Neural cell (in vitro differentiated cells): ENCODE measurements at regions not wholly inside any gene's neighbourhood (a gene's known extent, or its start where the extent isn't known, plus 50 kb on each side); places are given as distances from the start of the nearest gene placed in this dataset.

ENCODE experiments used
- H2AFZ ChIP-seq: fragments of 200-600, 300-800 bp; sonication (generic), shearing (Covaris generic); 2 replicates; pipeline ENCODE4 v1.6.0; 2014; ENCODE audit warnings: low read depth, mild to moderate bottlenecking, antibody characterized with exemption, low read length, moderate library complexity
- H3F3A ChIP-seq: fragments of 200-600 bp; shearing (Covaris generic); 2 replicates; pipeline ENCODE4 v1.6.1; 2016; ENCODE audit warnings: mild to moderate bottlenecking, moderate library complexity, mixed read lengths, antibody characterized with exemption, low read length; ENCODE audit not compliant: insufficient read depth, poor library complexity, severe bottlenecking
- H3K27ac ChIP-seq: fragments of 200-600, 300-800 bp; sonication (generic), shearing (Covaris generic); 2 replicates; pipeline ENCODE4 v1.5.1; 2014; ENCODE audit warnings: mild to moderate bottlenecking, low read length, moderate library complexity
- H3K27me3 ChIP-seq: fragments of 300-800, 200-600 bp; sonication (generic), shearing (Covaris generic); 2 replicates; pipeline ENCODE4 v1.6.0; 2014; ENCODE audit warnings: mild to moderate bottlenecking, low read depth, low read length, moderate library complexity; ENCODE audit not compliant: insufficient read depth
- H3K36me3 ChIP-seq: fragments of 300-800, 200-600 bp; sonication (generic), shearing (Covaris generic); 2 replicates; pipeline ENCODE4 v1.5.1; 2014; ENCODE audit warnings: mild to moderate bottlenecking, antibody characterized with exemption, low read length, moderate library complexity; ENCODE audit not compliant: insufficient read depth
- H3K4me2 ChIP-seq: fragments of 300-800, 200-600 bp; sonication (generic), shearing (Covaris generic); 2 replicates; pipeline ENCODE4 v1.6.0; 2014; ENCODE audit warnings: mild to moderate bottlenecking, low read length
- H3K4me3 ChIP-seq: fragments of 300-800, 200-600 bp; sonication (generic), shearing (Covaris generic); 2 replicates; pipeline ENCODE4 v1.5.1; 2014; ENCODE audit warnings: mild to moderate bottlenecking, low read length, moderate library complexity
- H3K79me2 ChIP-seq: fragments of 200-600 bp; shearing (Covaris generic); replicated peaks from 2 replicates; pipeline ENCODE4 v1.6.0; 2014; ENCODE audit warnings: mild to moderate bottlenecking, low read length, moderate library complexity; ENCODE audit not compliant: insufficient read depth
- H3K9ac ChIP-seq: fragments of 300-800, 200-600 bp; sonication (generic), shearing (Covaris generic); 2 replicates; pipeline ENCODE4 v1.6.1; 2016; ENCODE audit warnings: mild to moderate bottlenecking, low read length, mixed read lengths
- H3K9me2 ChIP-seq: fragments of 200-600 bp; shearing (Covaris generic); 2 replicates; pipeline ENCODE4 v1.6.1; 2016; ENCODE audit warnings: mild to moderate bottlenecking, low read length, mixed read lengths; ENCODE audit not compliant: insufficient read depth
- H3K9me3 ChIP-seq: fragments of 200-600, 300-800 bp; sonication (generic), shearing (Covaris generic); 2 replicates; pipeline ENCODE4 v1.6.1; 2016; ENCODE audit warnings: mild to moderate bottlenecking, mixed run types, low read length, moderate library complexity, mixed read lengths
- H4K20me1 ChIP-seq: fragments of 200-600 bp; shearing (Covaris generic); 2 replicates; pipeline ENCODE4 v1.6.1; 2016; ENCODE audit warnings: mild to moderate bottlenecking, mixed run types; ENCODE audit not compliant: insufficient read depth
- CTCF ChIP-seq: fragments of 450-650 bp; IDR thresholded peaks from 2 replicates; pipeline ENCODE4 v1.5.1; 2014; ENCODE audit warnings: antibody characterized with exemption, mild to moderate bottlenecking, moderate library complexity; ENCODE audit not compliant: poor library complexity, severe bottlenecking
- EP300 ChIP-seq: fragments of 450-650 bp; conservative IDR thresholded peaks from 2 replicates; pipeline ENCODE4 v1.6.1; 2014; ENCODE audit warnings: antibody characterized with exemption, mild to moderate bottlenecking, moderate library complexity; ENCODE audit not compliant: poor library complexity, severe bottlenecking
- EZH2 ChIP-seq: fragments of 200-600, 300-800 bp; shearing (Covaris generic), sonication (generic); IDR thresholded peaks from 2 replicates; pipeline ENCODE4 v1.6.1; 2014; ENCODE audit warnings: antibody characterized with exemption, low read length, borderline replicate concordance, mild to moderate bottlenecking; ENCODE audit not compliant: insufficient read depth, poor library complexity, severe bottlenecking
- MXI1 ChIP-seq: fragments of 450-650 bp; conservative IDR thresholded peaks from 2 replicates; pipeline ENCODE4 v1.6.1; 2014; ENCODE audit warnings: antibody characterized with exemption, mild to moderate bottlenecking; ENCODE audit not compliant: poor library complexity, severe bottlenecking
- POLR2AphosphoS5 ChIP-seq: IDR thresholded peaks from 2 replicates; pipeline ENCODE4 v1.6.1; 2012
- RAD21 ChIP-seq: fragments of 450-650 bp; conservative IDR thresholded peaks from 2 replicates; pipeline ENCODE4 v1.6.1; 2014; ENCODE audit warnings: antibody characterized with exemption, mild to moderate bottlenecking, moderate library complexity
- REST ChIP-seq: IDR thresholded peaks from 2 replicates; pipeline ENCODE4 v1.6.1; 2012; ENCODE audit warnings: borderline replicate concordance
- SMC3 ChIP-seq: fragments of 450-650 bp; conservative IDR thresholded peaks from 2 replicates; pipeline ENCODE4 v1.6.1; 2014; ENCODE audit warnings: antibody characterized with exemption, mild to moderate bottlenecking, moderate library complexity; ENCODE audit not compliant: poor library complexity
- TAF1 ChIP-seq: IDR thresholded peaks from 2 replicates; pipeline ENCODE4 v1.6.1; 2012; ENCODE audit warnings: low read depth

GRCh38 chr14:61643555-61643954 is 51.8 kb upstream of the HIF1A start:
- Histone ChIP-seq H3K27ac (no peak overlapping the region), H3F3A (no peaks in the 10 kb centered on the region), H3K4me2 (no peak overlapping the region), H3K4me3 (no peak overlapping the region), H2AFZ (no peak overlapping the region), H3K9me3 (no peaks in the 10 kb centered on the region), H3K9me2 (no peaks in the 10 kb centered on the region), H3K27me3 (no peaks in the 10 kb centered on the region), H3K36me3 (no peaks in the 10 kb centered on the region), H3K79me2 (no peaks in the 10 kb centered on the region), H3K9ac (no peak overlapping the region), H4K20me1 (no peaks in the 10 kb centered on the region)
- TF ChIP-seq POLR2AphosphoS5 (no peak), SMC3 (no peak), EP300 (no peak), TAF1 (no peak)

- Histone ChIP-seq H3K4me3 (no peak overlapping the region), H4K20me1 (no peaks in the 10 kb centered on the region), H3K79me2 (no peaks in the 10 kb centered on the region), H3K9ac (no peak overlapping the region), H3K4me2 (no peak overlapping the region), H3K27ac (no peak overlapping the region), H3F3A (no peaks in the 10 kb centered on the region), H3K27me3 (no peaks in the 10 kb centered on the region), H2AFZ (no peak overlapping the region), H3K9me3 (no peaks in the 10 kb centered on the region), H3K9me2 (no peaks in the 10 kb centered on the region), H3K36me3 (no peaks in the 10 kb centered on the region)
- TF ChIP-seq RAD21 (no peak), SMC3 (no peak), TAF1 (no peak), EZH2 (no peak), REST (no peak), POLR2AphosphoS5 (no peak), CTCF (no peak), MXI1 (no peak), EP300 (no peak)
These were observed 51.1 kb upstream of the HIF1A start for GRCh38 chr14:61644175-61644574.

- Histone ChIP-seq H3K4me2 (no peak overlapping the region), H4K20me1 (no peaks in the 10 kb centered on the region), H3K27me3 (no peaks in the 10 kb centered on the region), H3K4me3 (no peak overlapping the region), H3F3A (no peaks in the 10 kb centered on the region), H2AFZ (no peak overlapping the region), H3K36me3 (no peaks in the 10 kb centered on the region), H3K27ac (no peak overlapping the region), H3K79me2 (no peaks in the 10 kb centered on the region), H3K9ac (no peak overlapping the region), H3K9me2 (no peaks in the 10 kb centered on the region), H3K9me3 (no peaks in the 10 kb centered on the region)
- TF ChIP-seq POLR2AphosphoS5 (no peak), CTCF (no peak), TAF1 (no peak), MXI1 (no peak), SMC3 (no peak), EP300 (no peak), EZH2 (no peak), RAD21 (no peak), REST (no peak)
These were observed 50.5 kb upstream of the HIF1A start for GRCh38 chr14:61644834-61645233.
